ENCODE measurements at regions not wholly inside any gene's neighbourhood (a gene's known extent, or its start where the extent isn't known, plus 50 kb on each side); places are given as distances from the start of the nearest gene placed in this dataset.
A peak's percentile ranks its signal among the peaks of the same experiment; 100 is the strongest.
"Not testable (repeated sequence)": the region's sequence is repeated elsewhere in the genome, so short reads cannot be mapped to it uniquely, and the experiment has no call there.

GRCh38 chr13:79933389-79933788 is 407.5 kb downstream of the SPRY2 start:
- Histone ChIP-seq H3K4me2 (ENCODE audit: control insufficient read depth, extremely low read depth, insufficient read depth, low read depth, low read length) (no peak overlapping the region), H3K79me2 (ENCODE audit: control insufficient read depth, insufficient read depth, low read length) (no peaks in the 10 kb centered on the region), H3K9ac (ENCODE audit: control insufficient read depth, extremely low read depth, insufficient read depth, low read length) (no peak overlapping the region), H3K9me3 (ENCODE audit: control insufficient read depth, low read depth, low read length) (no peaks in the 10 kb centered on the region), H3K4me1 (ENCODE audit: control insufficient read depth, extremely low read depth, insufficient read depth, low read length) (peaks cover 29% of the 10 kb centered on the region), H3K4me3 (ENCODE audit: control insufficient read depth in 2 of 3, extremely low read depth in 1 of 3, insufficient read depth in 2 of 3, low read depth in 1 of 3, low read length in 3 of 3) (no peak overlapping the region), H3K36me3 (ENCODE audit: control insufficient read depth in 2 of 2, extremely low read depth in 1 of 2, insufficient read depth in 2 of 2, low read length in 2 of 2) (no peaks in the 10 kb centered on the region), H3K27me3 (ENCODE audit: control insufficient read depth, extremely low read depth, insufficient read depth, low read length) (no peaks in the 10 kb centered on the region), H3K9me1 (ENCODE audit: control insufficient read depth, extremely low read depth, insufficient read depth, low read length) (no peaks in the 10 kb centered on the region), H2AFZ (ENCODE audit: control insufficient read depth, low read length) (no peak overlapping the region), H3K27ac (ENCODE audit: control insufficient read depth, insufficient read depth, low read length) (no peak overlapping the region), H4K20me1 (ENCODE audit: control insufficient read depth, extremely low read depth, insufficient read depth, low read length) (no peaks in the 10 kb centered on the region)
- dilution Hi-C loops (cut with MboI; ENCODE audit: extremely low pct_ligation_motif_present, low sequenced_read_pairs), result no loop called here
- DNase-seq (ENCODE audit: low read depth, low spot score), result no peak
- FAIRE-seq, result peak; percentile 43
- TF ChIP-seq, protein P1, sequence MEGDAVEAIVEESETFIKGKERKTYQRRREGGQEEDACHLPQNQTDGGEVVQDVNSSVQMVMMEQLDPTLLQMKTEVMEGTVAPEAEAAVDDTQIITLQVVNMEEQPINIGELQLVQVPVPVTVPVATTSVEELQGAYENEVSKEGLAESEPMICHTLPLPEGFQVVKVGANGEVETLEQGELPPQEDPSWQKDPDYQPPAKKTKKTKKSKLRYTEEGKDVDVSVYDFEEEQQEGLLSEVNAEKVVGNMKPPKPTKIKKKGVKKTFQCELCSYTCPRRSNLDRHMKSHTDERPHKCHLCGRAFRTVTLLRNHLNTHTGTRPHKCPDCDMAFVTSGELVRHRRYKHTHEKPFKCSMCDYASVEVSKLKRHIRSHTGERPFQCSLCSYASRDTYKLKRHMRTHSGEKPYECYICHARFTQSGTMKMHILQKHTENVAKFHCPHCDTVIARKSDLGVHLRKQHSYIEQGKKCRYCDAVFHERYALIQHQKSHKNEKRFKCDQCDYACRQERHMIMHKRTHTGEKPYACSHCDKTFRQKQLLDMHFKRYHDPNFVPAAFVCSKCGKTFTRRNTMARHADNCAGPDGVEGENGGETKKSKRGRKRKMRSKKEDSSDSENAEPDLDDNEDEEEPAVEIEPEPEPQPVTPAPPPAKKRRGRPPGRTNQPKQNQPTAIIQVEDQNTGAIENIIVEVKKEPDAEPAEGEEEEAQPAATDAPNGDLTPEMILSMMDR (optimal IDR thresholded peaks at IDR 0.05 in 1 of 3, IDR thresholded peaks at IDR 0.05 in 1 of 3, conservative IDR thresholded peaks at IDR 0.05 in 1 of 3; ENCODE audit: extremely low read depth in 1 of 3, insufficient read depth in 2 of 3, low read length in 3 of 3), result no peak
- no peak for TF ChIP-seq EZH2 (IDR thresholded peaks at IDR 0.05; ENCODE audit: low read length)

GRCh38 chr13:79932556-79932955 is 408.4 kb downstream of the SPRY2 start:
- FAIRE-seq (no peak), DNase-seq (ENCODE audit: low read depth, low spot score) (no peak)
- Histone ChIP-seq H3K9me1 (ENCODE audit: control insufficient read depth, extremely low read depth, insufficient read depth, low read length) (no peaks in the 10 kb centered on the region), H3K9ac (ENCODE audit: control insufficient read depth, extremely low read depth, insufficient read depth, low read length) (no peak overlapping the region), H3K79me2 (ENCODE audit: control insufficient read depth, insufficient read depth, low read length) (no peaks in the 10 kb centered on the region), H3K27me3 (ENCODE audit: control insufficient read depth, extremely low read depth, insufficient read depth, low read length) (no peaks in the 10 kb centered on the region), H3K9me3 (ENCODE audit: control insufficient read depth, low read depth, low read length) (no peaks in the 10 kb centered on the region), H3K4me2 (ENCODE audit: control insufficient read depth, extremely low read depth, insufficient read depth, low read depth, low read length) (no peak overlapping the region), H2AFZ (ENCODE audit: control insufficient read depth, low read length) (no peak overlapping the region), H3K36me3 (ENCODE audit: control insufficient read depth in 2 of 2, extremely low read depth in 1 of 2, insufficient read depth in 2 of 2, low read length in 2 of 2) (no peaks in the 10 kb centered on the region), H3K4me3 (ENCODE audit: control insufficient read depth in 2 of 3, extremely low read depth in 1 of 3, insufficient read depth in 2 of 3, low read depth in 1 of 3, low read length in 3 of 3) (no peak overlapping the region), H3K4me1 (ENCODE audit: control insufficient read depth, extremely low read depth, insufficient read depth, low read length) (peaks cover 26% of the 10 kb centered on the region), H3K27ac (ENCODE audit: control insufficient read depth, insufficient read depth, low read length) (no peak overlapping the region), H4K20me1 (ENCODE audit: control insufficient read depth, extremely low read depth, insufficient read depth, low read length) (no peaks in the 10 kb centered on the region)
- dilution Hi-C loops (cut with MboI; ENCODE audit: extremely low pct_ligation_motif_present, low sequenced_read_pairs), result no loop called here
- TF ChIP-seq, protein P1 (optimal IDR thresholded peaks at IDR 0.05 in 1 of 3, IDR thresholded peaks at IDR 0.05 in 1 of 3, conservative IDR thresholded peaks at IDR 0.05 in 1 of 3; ENCODE audit: extremely low read depth in 1 of 3, insufficient read depth in 2 of 3, low read length in 3 of 3), result no peak
- no peak for TF ChIP-seq EZH2 (IDR thresholded peaks at IDR 0.05; ENCODE audit: low read length)

GRCh38 chr13:79923973-79924556 is 416.9 kb downstream of the SPRY2 start:
- FAIRE-seq; dilution Hi-C loops (cut with MboI; ENCODE audit: extremely low pct_ligation_motif_present, low sequenced_read_pairs): not testable (repeated sequence)

More at GRCh38 chr13:79923973-79924556, 416.9 kb downstream of the SPRY2 start:
- H3K4me3 ChIP-seq (ENCODE audit: control insufficient read depth in 2 of 3, extremely low read depth in 1 of 3, insufficient read depth in 2 of 3, low read depth in 1 of 3, low read length in 3 of 3); H3K9ac ChIP-seq (ENCODE audit: control insufficient read depth, extremely low read depth, insufficient read depth, low read length); H3K9me1 ChIP-seq (ENCODE audit: control insufficient read depth, extremely low read depth, insufficient read depth, low read length); H3K27ac ChIP-seq (ENCODE audit: control insufficient read depth, insufficient read depth, low read length); DNase-seq (ENCODE audit: low read depth, low spot score); H3K4me2 ChIP-seq (ENCODE audit: control insufficient read depth, extremely low read depth, insufficient read depth, low read depth, low read length); H3K79me2 ChIP-seq (ENCODE audit: control insufficient read depth, insufficient read depth, low read length); H3K36me3 ChIP-seq (ENCODE audit: control insufficient read depth in 2 of 2, extremely low read depth in 1 of 2, insufficient read depth in 2 of 2, low read length in 2 of 2); H3K27me3 ChIP-seq (ENCODE audit: control insufficient read depth, extremely low read depth, insufficient read depth, low read length); H2AFZ ChIP-seq (ENCODE audit: control insufficient read depth, low read length); H4K20me1 ChIP-seq (ENCODE audit: control insufficient read depth, extremely low read depth, insufficient read depth, low read length); H3K9me3 ChIP-seq (ENCODE audit: control insufficient read depth, low read depth, low read length); H3K4me1 ChIP-seq (ENCODE audit: control insufficient read depth, extremely low read depth, insufficient read depth, low read length): not testable (repeated sequence)

Data from keratinocyte (primary cell).